ENCODE measurements at regions not wholly inside any gene's neighbourhood (a gene's known extent, or its start where the extent isn't known, plus 50 kb on each side); places are given as distances from the start of the nearest gene placed in this dataset.
A peak's percentile ranks its signal among the peaks of the same experiment; 100 is the strongest.

- DNase-seq (no peak), ATAC-seq (ENCODE audit: low FRiP score) (no peak)
- intact Hi-C loops (cut with DNase I): no loop called here
- Histone ChIP-seq H3K36me3 (ENCODE audit: control insufficient read depth in 1 of 2, insufficient read depth in 2 of 2, low read length in 1 of 2) (no peaks in the 10 kb centered on the region), H3K9me3 (ENCODE audit: control insufficient read depth, low read length) (no peaks in the 10 kb centered on the region), H3K27ac (ENCODE audit: low read depth in 1 of 2, low read length in 2 of 2) (no peak overlapping the region), H3K4me3 (ENCODE audit: low read length in 2 of 2) (no peak overlapping the region), H3K4me1 (ENCODE audit: control insufficient read depth in 1 of 2, insufficient read depth in 2 of 2, low read length in 2 of 2) (no peaks in the 10 kb centered on the region), H3K27me3 (ENCODE audit: control insufficient read depth in 1 of 2, insufficient read depth in 2 of 2, low read length in 1 of 2) (no peaks in the 10 kb centered on the region)
- WGBS, 2 donors: 94 to 97% methylated on average over 4 of the region's 4 CpGs
These were observed 207.9 kb upstream of the GAP43 start for GRCh38 chr3:115415246-115415996.

- intact Hi-C loops (cut with DNase I): no loop called here
- ATAC-seq (ENCODE audit: low FRiP score) (no peak), DNase-seq (no peak)
- Histone ChIP-seq H3K36me3 (ENCODE audit: control insufficient read depth in 1 of 2, insufficient read depth in 2 of 2, low read length in 1 of 2) (no peaks in the 10 kb centered on the region), H3K9me3 (ENCODE audit: control insufficient read depth, low read length) (no peaks in the 10 kb centered on the region), H3K27ac (ENCODE audit: low read depth in 1 of 2, low read length in 2 of 2) (no peak overlapping the region), H3K27me3 (ENCODE audit: control insufficient read depth in 1 of 2, insufficient read depth in 2 of 2, low read length in 1 of 2) (no peaks in the 10 kb centered on the region), H3K4me1 (ENCODE audit: control insufficient read depth in 1 of 2, insufficient read depth in 2 of 2, low read length in 2 of 2) (no peaks in the 10 kb centered on the region), H3K4me3 (ENCODE audit: low read length in 2 of 2) (no peak overlapping the region)
- 74 to 92% methylated on average over 1 of the region's 1 CpG for WGBS, 2 donors
These were observed 204.7 kb upstream of the GAP43 start for GRCh38 chr3:115418583-115418982.

GRCh38 chr3:115420086-115420485 is 203.2 kb upstream of the GAP43 start:
- intact Hi-C loops (cut with DNase I): no loop called here
- Histone ChIP-seq H3K27ac (ENCODE audit: low read depth in 1 of 2, low read length in 2 of 2) (no peak overlapping the region), H3K36me3 (ENCODE audit: control insufficient read depth in 1 of 2, insufficient read depth in 2 of 2, low read length in 1 of 2) (no peaks in the 10 kb centered on the region), H3K9me3 (ENCODE audit: control insufficient read depth, low read length) (no peaks in the 10 kb centered on the region), H3K27me3 (ENCODE audit: control insufficient read depth in 1 of 2, insufficient read depth in 2 of 2, low read length in 1 of 2) (no peaks in the 10 kb centered on the region), H3K4me1 (ENCODE audit: control insufficient read depth in 1 of 2, insufficient read depth in 2 of 2, low read length in 2 of 2) (no peaks in the 10 kb centered on the region), H3K4me3 (ENCODE audit: low read length in 2 of 2) (no peak overlapping the region)
- 75 to 81% methylated on average over 1 of the region's 1 CpG for WGBS, 2 donors
- ATAC-seq (ENCODE audit: low FRiP score): no peak
- no peak for DNase-seq

GRCh38 chr3:115423170-115423569 is 200.1 kb upstream of the GAP43 start:
- Histone ChIP-seq H3K27me3 (ENCODE audit: control insufficient read depth in 1 of 2, insufficient read depth in 2 of 2, low read length in 1 of 2) (no peaks in the 10 kb centered on the region), H3K36me3 (ENCODE audit: control insufficient read depth in 1 of 2, insufficient read depth in 2 of 2, low read length in 1 of 2) (no peaks in the 10 kb centered on the region), H3K4me3 (ENCODE audit: low read length in 2 of 2) (no peak overlapping the region), H3K9me3 (ENCODE audit: control insufficient read depth, low read length) (no peaks in the 10 kb centered on the region), H3K27ac (ENCODE audit: low read depth in 1 of 2, low read length in 2 of 2) (no peak overlapping the region), H3K4me1 (ENCODE audit: control insufficient read depth in 1 of 2, insufficient read depth in 2 of 2, low read length in 2 of 2) (no peaks in the 10 kb centered on the region)
- ATAC-seq (ENCODE audit: low FRiP score) (no peak), DNase-seq (no peak)
- 83 to 88% methylated on average over 1 of the region's 1 CpG for WGBS, 2 donors
- intact Hi-C loops (cut with DNase I): no loop called here

- intact Hi-C loops (cut with DNase I): no loop called here
These were observed 194.5 kb upstream of the GAP43 start for GRCh38 chr3:115428841-115429240.

GRCh38 chr3:115436767-115437301 is 186.5 kb upstream of the GAP43 start:
- Histone ChIP-seq H3K27ac (ENCODE audit: low read depth in 1 of 2, low read length in 2 of 2) (no peak overlapping the region), H3K4me3 (ENCODE audit: low read length in 2 of 2) (no peak overlapping the region), H3K36me3 (ENCODE audit: control insufficient read depth in 1 of 2, insufficient read depth in 2 of 2, low read length in 1 of 2) (no peaks in the 10 kb centered on the region), H3K9me3 (ENCODE audit: control insufficient read depth, low read length) (no peaks in the 10 kb centered on the region), H3K4me1 (ENCODE audit: control insufficient read depth in 1 of 2, insufficient read depth in 2 of 2, low read length in 2 of 2) (no peaks in the 10 kb centered on the region), H3K27me3 (ENCODE audit: control insufficient read depth in 1 of 2, insufficient read depth in 2 of 2, low read length in 1 of 2) (no peaks in the 10 kb centered on the region)
- DNase-seq: peak in 1 of 2 donors; percentile 53
- 47 to 55% methylated on average over 5 of the region's 5 CpGs for WGBS, 2 donors
- intact Hi-C loops (cut with DNase I): loop anchor here in 1 of 2 donors (10.0 kb wide), 1 partner anchor 212 kb away; no protein-coding TSS in a partner anchor
- ATAC-seq (ENCODE audit: low FRiP score): peak; percentile 55

More at GRCh38 chr3:115428841-115429240, 194.5 kb upstream of the GAP43 start:
- Histone ChIP-seq H3K27ac (ENCODE audit: low read depth in 1 of 2, low read length in 2 of 2) (no peak overlapping the region), H3K36me3 (ENCODE audit: control insufficient read depth in 1 of 2, insufficient read depth in 2 of 2, low read length in 1 of 2) (no peaks in the 10 kb centered on the region), H3K9me3 (ENCODE audit: control insufficient read depth, low read length) (no peaks in the 10 kb centered on the region), H3K27me3 (ENCODE audit: control insufficient read depth in 1 of 2, insufficient read depth in 2 of 2, low read length in 1 of 2) (no peaks in the 10 kb centered on the region), H3K4me3 (ENCODE audit: low read length in 2 of 2) (no peak overlapping the region), H3K4me1 (ENCODE audit: control insufficient read depth in 1 of 2, insufficient read depth in 2 of 2, low read length in 2 of 2) (no peaks in the 10 kb centered on the region)
- no peak for ATAC-seq (ENCODE audit: low FRiP score)
- DNase-seq: no peak
- WGBS, 2 donors: 59 to 65% methylated on average over 5 of the region's 5 CpGs

- no peaks in the 10 kb centered on the region for H3K36me3 ChIP-seq (ENCODE audit: control insufficient read depth in 1 of 2, insufficient read depth in 2 of 2, low read length in 1 of 2)
- WGBS, 2 donors: 81 to 86% methylated on average over 2 of the region's 2 CpGs
- H3K27me3 ChIP-seq (ENCODE audit: control insufficient read depth in 1 of 2, insufficient read depth in 2 of 2, low read length in 1 of 2): no peaks in the 10 kb centered on the region
- intact Hi-C loops (cut with DNase I): loop anchor here in 1 of 2 donors (10.0 kb wide), 1 partner anchor 214 kb away; no protein-coding TSS in a partner anchor
- no peak overlapping the region for H3K4me3 ChIP-seq (ENCODE audit: low read length in 2 of 2)
- H3K4me1 ChIP-seq (ENCODE audit: control insufficient read depth in 1 of 2, insufficient read depth in 2 of 2, low read length in 2 of 2): no peaks in the 10 kb centered on the region
- no peak overlapping the region for H3K27ac ChIP-seq (ENCODE audit: low read depth in 1 of 2, low read length in 2 of 2)
- ATAC-seq (ENCODE audit: low FRiP score): no peak
- DNase-seq: no peak
- no peaks in the 10 kb centered on the region for H3K9me3 ChIP-seq (ENCODE audit: control insufficient read depth, low read length)
These were observed 184.5 kb upstream of the GAP43 start for GRCh38 chr3:115438799-115439198.

- H3K4me1 ChIP-seq (ENCODE audit: control insufficient read depth in 1 of 2, insufficient read depth in 2 of 2, low read length in 2 of 2): no peaks in the 10 kb centered on the region
- DNase-seq (no peak), ATAC-seq (ENCODE audit: low FRiP score) (no peak)
- no peak overlapping the region for H3K27ac ChIP-seq (ENCODE audit: low read depth in 1 of 2, low read length in 2 of 2)
- no peaks in the 10 kb centered on the region for H3K36me3 ChIP-seq (ENCODE audit: control insufficient read depth in 1 of 2, insufficient read depth in 2 of 2, low read length in 1 of 2)
- intact Hi-C loops (cut with DNase I): no loop called here
- whole genome bisulfite sequencing, 2 donors: 96 to 97% methylated on average over 3 of the region's 3 CpGs
- no peak overlapping the region for H3K4me3 ChIP-seq (ENCODE audit: low read length in 2 of 2)
- H3K9me3 ChIP-seq (ENCODE audit: control insufficient read depth, low read length): no peaks in the 10 kb centered on the region
- H3K27me3 ChIP-seq (ENCODE audit: control insufficient read depth in 1 of 2, insufficient read depth in 2 of 2, low read length in 1 of 2): no peaks in the 10 kb centered on the region
These were observed 177.8 kb upstream of the GAP43 start for GRCh38 chr3:115445559-115445958.

- H3K27ac ChIP-seq (ENCODE audit: low read depth in 1 of 2, low read length in 2 of 2): no peak overlapping the region
- 47 to 90% methylated on average over 2 of the region's 2 CpGs for WGBS, 2 donors
- H3K27me3 ChIP-seq (ENCODE audit: control insufficient read depth in 1 of 2, insufficient read depth in 2 of 2, low read length in 1 of 2): no peaks in the 10 kb centered on the region
- no peak for DNase-seq
- no peak for ATAC-seq (ENCODE audit: low FRiP score)
- intact Hi-C loops (cut with DNase I): no loop called here
- no peaks in the 10 kb centered on the region for H3K4me1 ChIP-seq (ENCODE audit: control insufficient read depth in 1 of 2, insufficient read depth in 2 of 2, low read length in 2 of 2)
- H3K4me3 ChIP-seq (ENCODE audit: low read length in 2 of 2): no peak overlapping the region
- no peaks in the 10 kb centered on the region for H3K9me3 ChIP-seq (ENCODE audit: control insufficient read depth, low read length)
- no peaks in the 10 kb centered on the region for H3K36me3 ChIP-seq (ENCODE audit: control insufficient read depth in 1 of 2, insufficient read depth in 2 of 2, low read length in 1 of 2)
These were observed 174.5 kb upstream of the GAP43 start for GRCh38 chr3:115448851-115449250.

Data from aorta (tissue), 5 donors.